Esophagus squamous epithelium (tissue), 4 donors: ENCODE measurements at regions not wholly inside any gene's neighbourhood (a gene's known extent, or its start where the extent isn't known, plus 50 kb on each side); places are given as distances from the start of the nearest gene placed in this dataset.

Experiments
- CTCF ChIP-seq, 6 experiments: fragments of 450-650 bp in 4 of 6; fragments of 200-600 bp in 2 of 6; sonication (generic) in 2 of 6; IDR thresholded peaks; one replicate each; pipeline ENCODE4 v1.5.1; 2016 to 2019; ENCODE audit warnings: antibody characterized with exemption in 6 of 6, mild to moderate bottlenecking in 4 of 6, moderate library complexity in 4 of 6
- POLR2A ChIP-seq, 4 donors: fragments of 450-650 bp; IDR thresholded peaks; one replicate each; pipeline ENCODE4 v1.6.1; 2017; ENCODE audit warnings: antibody characterized with exemption in 4 of 4, mild to moderate bottlenecking in 4 of 4, moderate library complexity in 3 of 4

DNA sequence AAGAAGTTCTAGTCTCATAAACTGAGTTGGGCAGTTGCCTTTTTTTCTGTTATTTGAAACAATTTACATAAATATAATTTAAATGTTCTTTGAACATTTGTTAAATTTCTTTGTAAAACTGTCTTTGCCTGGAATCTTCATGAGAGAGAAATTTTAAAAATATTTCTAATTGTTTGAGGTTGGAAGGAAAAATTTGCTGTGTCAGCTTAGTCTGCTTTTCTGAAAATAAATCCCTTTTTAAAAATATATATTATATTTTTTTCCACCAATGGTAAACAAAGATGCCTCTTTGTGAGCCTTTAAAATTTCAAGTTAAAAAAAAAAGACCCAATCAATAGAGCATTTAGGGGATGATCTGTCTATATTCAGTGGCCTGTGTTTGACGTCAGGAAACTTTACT, 542.7 kb downstream of the KIF4B start:
- TF ChIP-seq CTCF (IDR thresholded peaks at IDR 0.05) (no peak), POLR2A (IDR thresholded peaks at IDR 0.05) (no peak)
